ENCODE measurements at regions not wholly inside any gene's neighbourhood (a gene's known extent, or its start where the extent isn't known, plus 50 kb on each side); places are given as distances from the start of the nearest gene placed in this dataset.

- TF ChIP-seq, protein P1, sequence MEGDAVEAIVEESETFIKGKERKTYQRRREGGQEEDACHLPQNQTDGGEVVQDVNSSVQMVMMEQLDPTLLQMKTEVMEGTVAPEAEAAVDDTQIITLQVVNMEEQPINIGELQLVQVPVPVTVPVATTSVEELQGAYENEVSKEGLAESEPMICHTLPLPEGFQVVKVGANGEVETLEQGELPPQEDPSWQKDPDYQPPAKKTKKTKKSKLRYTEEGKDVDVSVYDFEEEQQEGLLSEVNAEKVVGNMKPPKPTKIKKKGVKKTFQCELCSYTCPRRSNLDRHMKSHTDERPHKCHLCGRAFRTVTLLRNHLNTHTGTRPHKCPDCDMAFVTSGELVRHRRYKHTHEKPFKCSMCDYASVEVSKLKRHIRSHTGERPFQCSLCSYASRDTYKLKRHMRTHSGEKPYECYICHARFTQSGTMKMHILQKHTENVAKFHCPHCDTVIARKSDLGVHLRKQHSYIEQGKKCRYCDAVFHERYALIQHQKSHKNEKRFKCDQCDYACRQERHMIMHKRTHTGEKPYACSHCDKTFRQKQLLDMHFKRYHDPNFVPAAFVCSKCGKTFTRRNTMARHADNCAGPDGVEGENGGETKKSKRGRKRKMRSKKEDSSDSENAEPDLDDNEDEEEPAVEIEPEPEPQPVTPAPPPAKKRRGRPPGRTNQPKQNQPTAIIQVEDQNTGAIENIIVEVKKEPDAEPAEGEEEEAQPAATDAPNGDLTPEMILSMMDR (conservative IDR thresholded peaks at IDR 0.05; ENCODE audit: low read depth, low read length): no peak
- no peak for TF ChIP-seq EZH2 (IDR thresholded peaks at IDR 0.05; ENCODE audit: borderline replicate concordance, low read depth, low read length, poor library complexity, severe bottlenecking)
Observed at GRCh38 chr6:91080871-91081270, 494.0 kb upstream of the MAP3K7 start.

All from A673 (cell line).